ENCODE measurements at regions not wholly inside any gene's neighbourhood (a gene's known extent, or its start where the extent isn't known, plus 50 kb on each side); places are given as distances from the start of the nearest gene placed in this dataset.

DNA sequence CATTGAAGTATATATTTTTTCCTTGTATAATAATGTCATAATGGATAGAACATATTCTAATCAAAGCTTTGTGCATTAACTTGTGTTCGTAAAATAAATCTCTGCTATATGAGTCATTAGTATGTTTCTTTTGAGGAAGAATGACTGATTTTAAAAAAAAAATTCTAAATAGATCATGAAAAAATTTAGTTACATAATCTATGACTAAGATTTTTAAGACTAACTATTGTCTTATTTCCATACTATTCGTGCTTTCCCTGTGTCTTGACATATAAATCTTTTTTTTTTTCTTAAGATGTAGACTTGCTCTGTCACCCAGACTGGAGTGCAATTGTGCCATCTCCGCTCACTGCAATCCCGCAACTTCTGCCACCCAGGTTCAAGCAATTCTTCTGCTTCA is 226.1 kb downstream of the DSEL start:
- Histone ChIP-seq H3K27me3 (ENCODE audit: control insufficient read depth in 4 of 4, insufficient read depth in 4 of 4, low read length in 3 of 4) (no peaks in the 10 kb centered on the region), H3K9me3 (ENCODE audit: control insufficient read depth in 4 of 4, low read length in 3 of 4) (no peaks in the 10 kb centered on the region), H3K9ac (ENCODE audit: low read depth in 1 of 2, low read length in 2 of 2) (no peak overlapping the region), H3K4me3 (ENCODE audit: low read depth in 1 of 3, low read length in 3 of 3) (no peak overlapping the region), H3K27ac (ENCODE audit: low read depth in 1 of 2, low read length in 2 of 2) (no peak overlapping the region), H3K4me1 (ENCODE audit: control insufficient read depth in 4 of 4, insufficient read depth in 4 of 4, low read length in 3 of 4) (no peaks in the 10 kb centered on the region), H3K36me3 (ENCODE audit: control insufficient read depth in 4 of 4, insufficient read depth in 3 of 4, low read depth in 1 of 4, low read length in 3 of 4) (no peaks in the 10 kb centered on the region)
- TF ChIP-seq, protein P1, sequence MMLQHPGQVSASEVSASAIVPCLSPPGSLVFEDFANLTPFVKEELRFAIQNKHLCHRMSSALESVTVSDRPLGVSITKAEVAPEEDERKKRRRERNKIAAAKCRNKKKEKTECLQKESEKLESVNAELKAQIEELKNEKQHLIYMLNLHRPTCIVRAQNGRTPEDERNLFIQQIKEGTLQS (IDR thresholded peaks at IDR 0.05) = no peak
- TF ChIP-seq HNF4A (conservative IDR thresholded peaks at IDR 0.05) = no peak
- TF ChIP-seq FOXA2 (IDR thresholded peaks at IDR 0.05) = no peak
- no peak for TF ChIP-seq FOXA1 (IDR thresholded peaks at IDR 0.05)
- no peak for TF ChIP-seq YY1 (IDR thresholded peaks at IDR 0.05)
- no peak for TF ChIP-seq HNF4G (IDR thresholded peaks at IDR 0.05)
- no peak for TF ChIP-seq MAX (IDR thresholded peaks at IDR 0.05)
- no peak for DNase-seq (ENCODE audit: low spot score)
- WGBS = 61% methylated on average over 4 of the region's 4 CpGs

DNA sequence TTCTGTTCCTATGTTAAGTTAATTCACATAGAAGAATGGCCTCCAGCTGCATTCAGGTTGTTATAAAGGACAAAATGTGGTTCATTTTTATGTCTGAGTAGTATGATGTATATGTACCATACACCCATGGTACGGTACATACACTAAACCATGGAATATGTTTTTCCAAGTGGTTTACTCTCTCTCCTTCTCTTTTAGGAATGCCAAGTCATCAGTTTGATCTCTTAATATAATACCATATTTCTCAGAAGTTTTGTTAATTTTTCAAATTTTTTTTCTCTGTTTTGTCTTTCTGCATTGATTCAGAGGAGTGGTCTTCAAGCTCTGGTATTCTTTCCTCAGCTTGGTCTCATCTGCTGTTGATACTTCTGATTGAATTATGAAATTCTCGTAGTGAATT is 230.9 kb downstream of the DSEL start:
- no peak overlapping the region for H3K4me3 ChIP-seq (ENCODE audit: low read depth in 1 of 3, low read length in 3 of 3)
- WGBS = 81% methylated on average over 2 of the region's 2 CpGs
- H3K9ac ChIP-seq (ENCODE audit: low read depth in 1 of 2, low read length in 2 of 2) = no peak overlapping the region
- no peak for TF ChIP-seq SP1 (IDR thresholded peaks at IDR 0.05)
- no peak for TF ChIP-seq RXRA (IDR thresholded peaks at IDR 0.05)
- no peak for TF ChIP-seq YY1 (IDR thresholded peaks at IDR 0.05)
- no peak for TF ChIP-seq HNF4A (conservative IDR thresholded peaks at IDR 0.05)
- no peak for TF ChIP-seq GABPA (IDR thresholded peaks at IDR 0.05 in 1 of 2, conservative IDR thresholded peaks at IDR 0.05 in 1 of 2)
- TF ChIP-seq FOXA2 (IDR thresholded peaks at IDR 0.05) = no peak
- no peak for TF ChIP-seq JUND (IDR thresholded peaks at IDR 0.05)
- TF ChIP-seq, protein P2, sequence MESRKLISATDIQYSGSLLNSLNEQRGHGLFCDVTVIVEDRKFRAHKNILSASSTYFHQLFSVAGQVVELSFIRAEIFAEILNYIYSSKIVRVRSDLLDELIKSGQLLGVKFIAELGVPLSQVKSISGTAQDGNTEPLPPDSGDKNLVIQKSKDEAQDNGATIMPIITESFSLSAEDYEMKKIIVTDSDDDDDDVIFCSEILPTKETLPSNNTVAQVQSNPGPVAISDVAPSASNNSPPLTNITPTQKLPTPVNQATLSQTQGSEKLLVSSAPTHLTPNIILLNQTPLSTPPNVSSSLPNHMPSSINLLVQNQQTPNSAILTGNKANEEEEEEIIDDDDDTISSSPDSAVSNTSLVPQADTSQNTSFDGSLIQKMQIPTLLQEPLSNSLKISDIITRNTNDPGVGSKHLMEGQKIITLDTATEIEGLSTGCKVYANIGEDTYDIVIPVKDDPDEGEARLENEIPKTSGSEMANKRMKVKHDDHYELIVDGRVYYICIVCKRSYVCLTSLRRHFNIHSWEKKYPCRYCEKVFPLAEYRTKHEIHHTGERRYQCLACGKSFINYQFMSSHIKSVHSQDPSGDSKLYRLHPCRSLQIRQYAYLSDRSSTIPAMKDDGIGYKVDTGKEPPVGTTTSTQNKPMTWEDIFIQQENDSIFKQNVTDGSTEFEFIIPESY (IDR thresholded peaks at IDR 0.05) = no peak
- TF ChIP-seq EGR1 (IDR thresholded peaks at IDR 0.05; ENCODE audit: low read depth in 2 of 2) = no peak
- TF ChIP-seq REST (IDR thresholded peaks at IDR 0.05) = no peak
- TF ChIP-seq FOXA1 (IDR thresholded peaks at IDR 0.05) = no peak
- no peak for TF ChIP-seq NR2F2 (IDR thresholded peaks at IDR 0.05)
- TF ChIP-seq, protein P1 (IDR thresholded peaks at IDR 0.05) = no peak
- TF ChIP-seq RAD21 (IDR thresholded peaks at IDR 0.05) = no peak
- no peak for TF ChIP-seq HNF4G (IDR thresholded peaks at IDR 0.05)
- H3K9me3 ChIP-seq (ENCODE audit: control insufficient read depth in 4 of 4, low read length in 3 of 4) = no peaks in the 10 kb centered on the region
- DNase-seq (ENCODE audit: low spot score) = no peak
- H3K27ac ChIP-seq (ENCODE audit: low read depth in 1 of 2, low read length in 2 of 2) = no peak overlapping the region
- no peaks in the 10 kb centered on the region for H3K27me3 ChIP-seq (ENCODE audit: control insufficient read depth in 4 of 4, insufficient read depth in 4 of 4, low read length in 3 of 4)
- H3K4me1 ChIP-seq (ENCODE audit: control insufficient read depth in 4 of 4, insufficient read depth in 4 of 4, low read length in 3 of 4) = no peaks in the 10 kb centered on the region
- no peaks in the 10 kb centered on the region for H3K36me3 ChIP-seq (ENCODE audit: control insufficient read depth in 4 of 4, insufficient read depth in 3 of 4, low read depth in 1 of 4, low read length in 3 of 4)

Measured in liver (tissue), 7 donors.